ENCODE measurements at regions not wholly inside any gene's neighbourhood (a gene's known extent, or its start where the extent isn't known, plus 50 kb on each side); places are given as distances from the start of the nearest gene placed in this dataset.

GRCh38 chr6:170102038-170102437, 188.8 kb downstream of the DLL1 start:
- Histone ChIP-seq H3K27ac (ENCODE audit: low read depth in 1 of 2, low read length in 1 of 2) (no peak overlapping the region), H3K36me3 (ENCODE audit: control insufficient read depth in 4 of 4, insufficient read depth in 4 of 4, low read length in 4 of 4) (no peaks in the 10 kb centered on the region), H3K27me3 (ENCODE audit: control insufficient read depth in 3 of 3, insufficient read depth in 3 of 3, low read length in 2 of 3) (peaks cover 0 to 4% (median 0%) of the 10 kb centered on the region in 3 donors), H3K9ac (ENCODE audit: insufficient read depth in 1 of 2, low read length in 2 of 2) (no peak overlapping the region), H3K4me1 (ENCODE audit: control insufficient read depth in 5 of 5, insufficient read depth in 5 of 5, low read length in 5 of 5) (no peaks in the 10 kb centered on the region), H3K4me3 (no peak overlapping the region), H3K9me3 (ENCODE audit: control insufficient read depth in 4 of 4, insufficient read depth in 3 of 4, low read length in 3 of 4) (peaks cover 0 to 4% (median 0%) of the 10 kb centered on the region in 4 donors)
- WGBS, 2 donors, result 82 to 89% methylated on average over 7 of the region's 7 CpGs
- ATAC-seq (ENCODE audit: insufficient read depth, low FRiP score) (no peak), DNase-seq (no peak)
- no peak for TF ChIP-seq CTCF (IDR thresholded peaks at IDR 0.05; ENCODE audit: control extremely low read depth, extremely low read depth)

GRCh38 chr6:170101281-170102035, 189.4 kb downstream of the DLL1 start:
- H3K36me3 ChIP-seq (ENCODE audit: control insufficient read depth in 4 of 4, insufficient read depth in 4 of 4, low read length in 4 of 4), result no peaks in the 10 kb centered on the region
- WGBS, 2 donors, result 93 to 94% methylated on average over 17 of the region's 17 CpGs
- H3K27me3 ChIP-seq (ENCODE audit: control insufficient read depth in 3 of 3, insufficient read depth in 3 of 3, low read length in 2 of 3), result peaks cover 0 to 7% (median 0%) of the 10 kb centered on the region in 3 donors
- no peak overlapping the region for H3K27ac ChIP-seq (ENCODE audit: low read depth in 1 of 2, low read length in 1 of 2)
- DNase-seq (no peak), ATAC-seq (ENCODE audit: insufficient read depth, low FRiP score) (no peak)
- no peak for TF ChIP-seq CTCF (IDR thresholded peaks at IDR 0.05; ENCODE audit: control extremely low read depth, extremely low read depth)
- H3K4me1 ChIP-seq (ENCODE audit: control insufficient read depth in 5 of 5, insufficient read depth in 5 of 5, low read length in 5 of 5), result no peaks in the 10 kb centered on the region
- H3K9me3 ChIP-seq (ENCODE audit: control insufficient read depth in 4 of 4, insufficient read depth in 3 of 4, low read length in 3 of 4), result peaks cover 0 to 4% (median 0%) of the 10 kb centered on the region in 4 donors
- H3K9ac ChIP-seq (ENCODE audit: insufficient read depth in 1 of 2, low read length in 2 of 2), result no peak overlapping the region
- no peak overlapping the region for H3K4me3 ChIP-seq

GRCh38 chr6:170100046-170100445, 190.8 kb downstream of the DLL1 start:
- Histone ChIP-seq H3K4me1 (ENCODE audit: control insufficient read depth in 5 of 5, insufficient read depth in 5 of 5, low read length in 5 of 5) (no peaks in the 10 kb centered on the region), H3K9me3 (ENCODE audit: control insufficient read depth in 4 of 4, insufficient read depth in 3 of 4, low read length in 3 of 4) (peaks cover 0 to 4% (median 0%) of the 10 kb centered on the region in 4 donors), H3K36me3 (ENCODE audit: control insufficient read depth in 4 of 4, insufficient read depth in 4 of 4, low read length in 4 of 4) (no peaks in the 10 kb centered on the region), H3K27ac (ENCODE audit: low read depth in 1 of 2, low read length in 1 of 2) (no peak overlapping the region), H3K27me3 (ENCODE audit: control insufficient read depth in 3 of 3, insufficient read depth in 3 of 3, low read length in 2 of 3) (peaks cover 0 to 7% (median 0%) of the 10 kb centered on the region in 3 donors), H3K4me3 (no peak overlapping the region), H3K9ac (ENCODE audit: insufficient read depth in 1 of 2, low read length in 2 of 2) (no peak overlapping the region)
- 90 to 92% methylated on average over 8 of the region's 8 CpGs for whole genome bisulfite sequencing, 2 donors
- no peak for ATAC-seq (ENCODE audit: insufficient read depth, low FRiP score)
- no peak for TF ChIP-seq CTCF (IDR thresholded peaks at IDR 0.05; ENCODE audit: control extremely low read depth, extremely low read depth)
- no peak for DNase-seq

All from lung (tissue), 11 donors.